DND-41 (cell line): ENCODE measurements at regions not wholly inside any gene's neighbourhood (a gene's known extent, or its start where the extent isn't known, plus 50 kb on each side); places are given as distances from the start of the nearest gene placed in this dataset.

Experiments
- EZH2 ChIP-seq: IDR thresholded peaks from 3 replicates; pipeline ENCODE4 v1.6.1; 2012; ENCODE audit warnings: borderline replicate concordance, low read depth, mild to moderate bottlenecking, moderate library complexity, low read length, inconsistent platforms; ENCODE audit not compliant: severe bottlenecking
- TF ChIP-seq, protein P1 (sequence below): IDR thresholded peaks from 2 replicates; pipeline ENCODE4 v1.5.1; 2012; ENCODE audit warnings: borderline replicate concordance, low read length, moderate library complexity, mild to moderate bottlenecking; ENCODE audit not compliant: poor library complexity, severe bottlenecking; ENCODE audit errors: extremely low read depth

DNA sequence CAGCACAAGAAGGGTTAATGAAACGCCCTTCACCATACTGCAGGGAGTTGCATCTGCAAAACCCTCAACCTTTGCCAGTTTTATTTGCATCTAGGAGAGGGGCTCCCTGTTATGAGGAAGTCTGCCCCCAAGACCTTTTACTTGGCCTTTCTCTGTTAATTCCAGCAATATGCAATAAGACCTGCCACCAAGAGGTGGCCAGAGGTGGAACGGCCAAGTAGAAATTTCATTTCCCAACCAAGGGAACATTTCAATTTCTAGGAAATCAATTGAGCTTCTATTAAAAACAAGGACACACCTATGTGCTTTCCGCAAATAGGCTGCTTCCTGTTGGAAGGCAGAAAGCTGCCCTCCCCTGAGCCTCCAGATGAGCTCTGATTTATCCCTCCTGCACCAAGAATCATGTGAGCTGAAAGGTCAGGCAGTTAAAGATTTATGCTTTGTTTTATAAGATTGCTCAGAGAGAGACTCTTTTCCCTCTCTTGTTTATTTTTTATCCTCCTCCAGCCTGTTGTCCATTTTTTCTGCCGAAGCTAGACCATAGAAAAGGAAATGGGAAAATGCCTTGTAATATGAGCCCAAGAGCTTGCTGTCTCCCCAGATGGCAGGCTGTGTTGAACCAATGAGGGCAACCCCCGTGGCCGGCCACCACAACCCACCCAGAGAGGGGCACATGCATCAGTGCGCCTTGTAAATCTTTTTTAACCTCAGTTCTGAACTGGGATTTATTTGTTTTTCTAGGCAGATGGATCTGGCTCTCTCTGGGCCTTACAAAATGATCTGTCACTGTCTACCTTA is 572.8 kb downstream of the TLE1 start:
- TF ChIP-seq, protein P1, sequence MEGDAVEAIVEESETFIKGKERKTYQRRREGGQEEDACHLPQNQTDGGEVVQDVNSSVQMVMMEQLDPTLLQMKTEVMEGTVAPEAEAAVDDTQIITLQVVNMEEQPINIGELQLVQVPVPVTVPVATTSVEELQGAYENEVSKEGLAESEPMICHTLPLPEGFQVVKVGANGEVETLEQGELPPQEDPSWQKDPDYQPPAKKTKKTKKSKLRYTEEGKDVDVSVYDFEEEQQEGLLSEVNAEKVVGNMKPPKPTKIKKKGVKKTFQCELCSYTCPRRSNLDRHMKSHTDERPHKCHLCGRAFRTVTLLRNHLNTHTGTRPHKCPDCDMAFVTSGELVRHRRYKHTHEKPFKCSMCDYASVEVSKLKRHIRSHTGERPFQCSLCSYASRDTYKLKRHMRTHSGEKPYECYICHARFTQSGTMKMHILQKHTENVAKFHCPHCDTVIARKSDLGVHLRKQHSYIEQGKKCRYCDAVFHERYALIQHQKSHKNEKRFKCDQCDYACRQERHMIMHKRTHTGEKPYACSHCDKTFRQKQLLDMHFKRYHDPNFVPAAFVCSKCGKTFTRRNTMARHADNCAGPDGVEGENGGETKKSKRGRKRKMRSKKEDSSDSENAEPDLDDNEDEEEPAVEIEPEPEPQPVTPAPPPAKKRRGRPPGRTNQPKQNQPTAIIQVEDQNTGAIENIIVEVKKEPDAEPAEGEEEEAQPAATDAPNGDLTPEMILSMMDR: no peak
- TF ChIP-seq EZH2: no peak
